H9 (cell line): ENCODE measurements at regions not wholly inside any gene's neighbourhood (a gene's known extent, or its start where the extent isn't known, plus 50 kb on each side); places are given as distances from the start of the nearest gene placed in this dataset.

Experiments
- DNase-seq: peaks from one replicate; pipeline ENCODE4 v3.0.0-alpha.2; 2017
- H2AFZ ChIP-seq: one replicate; pipeline ENCODE4 v1.6.1; 2013; ENCODE audit warnings: mild to moderate bottlenecking, low read length, control low read depth, moderate library complexity
- H2AK5ac ChIP-seq: 2 replicates; pipeline ENCODE4 v1.6.1; 2013; ENCODE audit warnings: low read length, control low read depth, mixed read lengths; ENCODE audit not compliant: insufficient read length
- H2BK120ac ChIP-seq: one replicate; pipeline ENCODE4 v1.6.1; 2013; ENCODE audit warnings: low read depth, mild to moderate bottlenecking, low read length, control low read depth, inconsistent platforms; ENCODE audit not compliant: poor library complexity, severe bottlenecking
- H2BK12ac ChIP-seq: 2 replicates; pipeline ENCODE4 v1.6.1; 2013; ENCODE audit warnings: low read length, control low read depth, mixed read lengths, low read depth; ENCODE audit not compliant: insufficient read length
- H2BK15ac ChIP-seq: 2 replicates; pipeline ENCODE4 v1.6.1; 2013; ENCODE audit warnings: low read depth, low read length, control low read depth
- H2BK20ac ChIP-seq: one replicate; pipeline ENCODE4 v1.6.1; 2013; ENCODE audit warnings: low read depth, mild to moderate bottlenecking, low read length, control low read depth, inconsistent platforms; ENCODE audit not compliant: poor library complexity, severe bottlenecking
- H2BK5ac ChIP-seq: 2 replicates; pipeline ENCODE4 v1.6.1; 2013; ENCODE audit warnings: low read length, control low read depth, mixed read lengths; ENCODE audit not compliant: insufficient read length
- H3K14ac ChIP-seq: 2 replicates; pipeline ENCODE4 v1.6.1; 2013; ENCODE audit warnings: low read length, control low read depth; ENCODE audit not compliant: insufficient read depth
- H3K18ac ChIP-seq: 2 replicates; pipeline ENCODE4 v1.6.1; 2013; ENCODE audit warnings: low read depth, mild to moderate bottlenecking, mixed read lengths, low read length, control low read depth; ENCODE audit not compliant: insufficient read length
- H3K23ac ChIP-seq: 2 replicates; pipeline ENCODE4 v1.6.1; 2013; ENCODE audit warnings: low read length, control low read depth, mixed read lengths, low read depth; ENCODE audit not compliant: insufficient read length
- H3K23me2 ChIP-seq: 2 replicates; pipeline ENCODE4 v1.6.1; 2013; ENCODE audit warnings: low read depth, mild to moderate bottlenecking, mixed read lengths, low read length, control low read depth; ENCODE audit not compliant: insufficient read length, poor library complexity, severe bottlenecking
- H3K27ac ChIP-seq: 2 replicates; pipeline ENCODE4 v1.5.1; 2013; ENCODE audit warnings: low read length, control low read depth, mixed read lengths, low read depth; ENCODE audit not compliant: insufficient read length
- H3K27me3 ChIP-seq: 2 replicates; pipeline ENCODE4 v1.6.1; 2013; ENCODE audit warnings: low read length, control low read depth, inconsistent platforms; ENCODE audit not compliant: insufficient read depth
- H3K4ac ChIP-seq: 2 replicates; pipeline ENCODE4 v1.6.1; 2013; ENCODE audit warnings: low read depth, mild to moderate bottlenecking, control low read depth, inconsistent platforms, low read length, moderate library complexity
- H3K4me1 ChIP-seq: 2 replicates; pipeline ENCODE4 v1.6.1; 2013; ENCODE audit warnings: low read length, control low read depth, inconsistent platforms; ENCODE audit not compliant: insufficient read depth
- H3K4me2 ChIP-seq: 2 replicates; pipeline ENCODE4 v1.6.1; 2013; ENCODE audit warnings: low read length, control low read depth, mixed read lengths; ENCODE audit not compliant: insufficient read length, insufficient read depth
- H3K56ac ChIP-seq: 2 replicates; pipeline ENCODE4 v1.6.1; 2013; ENCODE audit warnings: low read depth, mild to moderate bottlenecking, mixed read lengths, low read length, control low read depth; ENCODE audit not compliant: insufficient read length
- H3K79me1 ChIP-seq: 2 replicates; pipeline ENCODE4 v1.6.1; 2013; ENCODE audit warnings: low read depth, mild to moderate bottlenecking, moderate library complexity, low read length, control low read depth, inconsistent platforms; ENCODE audit not compliant: insufficient read depth, poor library complexity, severe bottlenecking
- H3K79me2 ChIP-seq: 2 replicates; pipeline ENCODE4 v1.6.1; 2013; ENCODE audit warnings: low read length, control low read depth, inconsistent platforms; ENCODE audit not compliant: insufficient read depth
- H3K9ac ChIP-seq: 2 replicates; pipeline ENCODE4 v1.6.1; 2013; ENCODE audit warnings: low read length, control low read depth, mixed read lengths; ENCODE audit not compliant: insufficient read length; ENCODE audit errors: extremely low read depth
- H3K9me3 ChIP-seq: one replicate; pipeline ENCODE4 v1.6.1; 2013; ENCODE audit warnings: low read depth, low read length, inconsistent platforms; ENCODE audit not compliant: control insufficient read depth
- H3T11ph ChIP-seq: one replicate; pipeline ENCODE4 v1.6.1; 2013; ENCODE audit warnings: mild to moderate bottlenecking, low read length, control low read depth, inconsistent platforms
- H4K20me1 ChIP-seq: one replicate; pipeline ENCODE4 v1.6.1; 2013; ENCODE audit not compliant: control insufficient read depth, insufficient read length, insufficient read depth
- H4K5ac ChIP-seq: 2 replicates; pipeline ENCODE4 v1.6.1; 2013; ENCODE audit warnings: low read depth, mild to moderate bottlenecking, mixed read lengths, low read length, control low read depth; ENCODE audit not compliant: insufficient read length
- H4K8ac ChIP-seq: replicated peaks from 2 replicates; pipeline ENCODE4 v1.6.1; 2013; ENCODE audit warnings: low read length, control low read depth, mixed read lengths, low read depth; ENCODE audit not compliant: insufficient read length
- H4K91ac ChIP-seq: 2 replicates; pipeline ENCODE4 v1.6.1; 2013; ENCODE audit warnings: low read depth, mild to moderate bottlenecking, moderate library complexity, mixed read lengths, low read length, control low read depth; ENCODE audit not compliant: insufficient read length
- H3K27ac Mint-ChIP-seq, 3 experiments: 2 replicates in 2 of 3; 3 replicates in 1 of 3; pipeline ENCODE4 v1.8.0; 2020 to 2021; ENCODE audit warnings: mixed read lengths in 3 of 3, mild to moderate bottlenecking in 1 of 3, moderate library complexity in 1 of 3
- H3K27me3 Mint-ChIP-seq: 2 replicates; pipeline ENCODE4 v1.8.0; 2021; ENCODE audit warnings: low read depth, mild to moderate bottlenecking, moderate library complexity, mixed read lengths
- H3K36me3 Mint-ChIP-seq, 3 experiments: 2 replicates in 2 of 3; 3 replicates in 1 of 3; pipeline ENCODE4 v1.8.0; 2020 to 2021; ENCODE audit warnings: low read depth in 3 of 3, mixed read lengths in 3 of 3; ENCODE audit not compliant: insufficient read depth in 1 of 3
- H3K4me1 Mint-ChIP-seq, 2 experiments: 2 replicates each; pipeline ENCODE4 v1.8.0; 2020; ENCODE audit warnings: mixed read lengths in 2 of 2
- H3K4me3 Mint-ChIP-seq, 2 experiments: 2 replicates in 1 of 2; 3 replicates in 1 of 2; pipeline ENCODE4 v1.8.0; 2020 to 2021; ENCODE audit warnings: mild to moderate bottlenecking in 2 of 2, mixed read lengths in 2 of 2, moderate library complexity in 1 of 2
- H3K9me3 Mint-ChIP-seq, 2 experiments: 2 replicates in 1 of 2; 3 replicates in 1 of 2; pipeline ENCODE4 v1.8.0; 2020; ENCODE audit warnings: mild to moderate bottlenecking in 2 of 2, mixed read lengths in 2 of 2, moderate library complexity in 1 of 2
- WGBS: extraction: QIAGEN DNeasy Blood & Tissue Kit; methylation state at CpG from one replicate; pipeline ENCODE4 v1.1.7; 2013; ENCODE audit warnings: missing lambda C conversion rate, low lambda C conversion rate, mixed read lengths; ENCODE audit not compliant: insufficient read length; ENCODE audit errors: extremely low coverage; 5-methylcytosine and 5-hydroxymethylcytosine counted together
- TF ChIP-seq, protein P1 (sequence below): fragments of 200-600 bp; sonication (generic); conservative IDR thresholded peaks from 3 replicates; pipeline ENCODE4 v1.8.0; 2021; ENCODE audit warnings: antibody characterized with exemption, mild to moderate bottlenecking

DNA sequence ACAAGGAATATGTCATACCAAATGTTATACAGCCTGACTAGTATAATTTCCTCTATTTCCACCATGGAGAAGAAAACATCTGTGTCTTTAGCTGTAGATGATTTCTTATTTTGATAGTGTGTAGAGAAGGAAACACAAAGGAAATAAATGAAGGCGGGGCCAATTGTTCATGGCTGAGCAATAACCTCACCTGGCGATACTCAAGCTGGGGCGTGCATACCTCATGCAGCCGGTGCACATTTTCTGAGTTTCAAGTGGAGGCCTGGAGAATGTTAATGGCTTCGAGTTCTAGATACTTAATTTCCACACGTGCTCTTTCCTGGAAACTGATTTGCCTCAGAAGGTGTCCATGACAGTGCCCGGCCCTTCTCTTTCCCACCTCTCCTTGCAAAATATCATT, 127.4 kb upstream of the TAF11L2 start:
- H4K5ac ChIP-seq: no peak overlapping the region
- no peak overlapping the region for H3T11ph ChIP-seq
- H2BK12ac ChIP-seq: no peak overlapping the region
- H3K56ac ChIP-seq: no peak overlapping the region
- no peak overlapping the region for H2BK15ac ChIP-seq
- no peaks in the 10 kb centered on the region; a peak in 1 of 5 replicates for H3K9me3 Mint-ChIP-seq
- DNase-seq: no peak
- H3K23ac ChIP-seq: no peak overlapping the region
- peaks cover 46 to 47% of the 10 kb centered on the region in 2 experiments for H3K4me1 Mint-ChIP-seq
- peaks cover 0 to 4% (median 2%) of the 10 kb centered on the region in 3 experiments; a peak in 3 of 7 replicates for H3K36me3 Mint-ChIP-seq
- no peak overlapping the region for H3K27ac ChIP-seq
- no peaks in the 10 kb centered on the region for H3K27me3 ChIP-seq
- H3K4ac ChIP-seq: no peak overlapping the region
- H3K23me2 ChIP-seq: peaks cover 2% of the 10 kb centered on the region
- no peak overlapping the region for H2BK5ac ChIP-seq
- no peak overlapping the region for H4K91ac ChIP-seq
- H2BK20ac ChIP-seq: no peak overlapping the region
- no peak overlapping the region for H3K18ac ChIP-seq
- H2AFZ ChIP-seq: no peak overlapping the region
- H2AK5ac ChIP-seq: no peak overlapping the region
- TF ChIP-seq, protein P1, sequence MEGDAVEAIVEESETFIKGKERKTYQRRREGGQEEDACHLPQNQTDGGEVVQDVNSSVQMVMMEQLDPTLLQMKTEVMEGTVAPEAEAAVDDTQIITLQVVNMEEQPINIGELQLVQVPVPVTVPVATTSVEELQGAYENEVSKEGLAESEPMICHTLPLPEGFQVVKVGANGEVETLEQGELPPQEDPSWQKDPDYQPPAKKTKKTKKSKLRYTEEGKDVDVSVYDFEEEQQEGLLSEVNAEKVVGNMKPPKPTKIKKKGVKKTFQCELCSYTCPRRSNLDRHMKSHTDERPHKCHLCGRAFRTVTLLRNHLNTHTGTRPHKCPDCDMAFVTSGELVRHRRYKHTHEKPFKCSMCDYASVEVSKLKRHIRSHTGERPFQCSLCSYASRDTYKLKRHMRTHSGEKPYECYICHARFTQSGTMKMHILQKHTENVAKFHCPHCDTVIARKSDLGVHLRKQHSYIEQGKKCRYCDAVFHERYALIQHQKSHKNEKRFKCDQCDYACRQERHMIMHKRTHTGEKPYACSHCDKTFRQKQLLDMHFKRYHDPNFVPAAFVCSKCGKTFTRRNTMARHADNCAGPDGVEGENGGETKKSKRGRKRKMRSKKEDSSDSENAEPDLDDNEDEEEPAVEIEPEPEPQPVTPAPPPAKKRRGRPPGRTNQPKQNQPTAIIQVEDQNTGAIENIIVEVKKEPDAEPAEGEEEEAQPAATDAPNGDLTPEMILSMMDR: no peak
- H3K9ac ChIP-seq: no peak overlapping the region
- H3K79me2 ChIP-seq: no peaks in the 10 kb centered on the region
- no peak overlapping the region; a peak in 1 of 5 replicates for H3K4me3 Mint-ChIP-seq
- no peak overlapping the region for H3K4me2 ChIP-seq
- no peak overlapping the region for H2BK120ac ChIP-seq
- no peak overlapping the region; a peak in 1 of 7 replicates for H3K27ac Mint-ChIP-seq
- H4K20me1 ChIP-seq: no peaks in the 10 kb centered on the region
- peaks cover 16% of the 10 kb centered on the region; the same call in 1 of the 2 replicates for H3K4me1 ChIP-seq
- no peak overlapping the region for H3K14ac ChIP-seq
- H4K8ac ChIP-seq: no peak overlapping the region
- no peaks in the 10 kb centered on the region for H3K79me1 ChIP-seq
- H3K27me3 Mint-ChIP-seq: peaks cover 1% of the 10 kb centered on the region; the same call in 1 of the 2 replicates
- WGBS: no CpG with 5 or more reads among the region's 7 CpGs
- no peaks in the 10 kb centered on the region for H3K9me3 ChIP-seq
